ENCODE measurements at regions not wholly inside any gene's neighbourhood (a gene's known extent, or its start where the extent isn't known, plus 50 kb on each side); places are given as distances from the start of the nearest gene placed in this dataset.

GRCh38 chr2:144026753-144027152, 493.2 kb downstream of the ZEB2 start:
- no peak overlapping the region for H3K27ac ChIP-seq

GRCh38 chr2:144020047-144020446, 499.9 kb downstream of the ZEB2 start:
- TF ChIP-seq CTCF (conservative IDR thresholded peaks at IDR 0.05), result no peak
- no peak for TF ChIP-seq ZFX (IDR thresholded peaks at IDR 0.05)
- no peak overlapping the region for H3K27ac ChIP-seq

More at GRCh38 chr2:144026753-144027152, 493.2 kb downstream of the ZEB2 start:
- TF ChIP-seq CTCF (conservative IDR thresholded peaks at IDR 0.05), result no peak

GRCh38 chr2:144015655-144016245, 504.2 kb downstream of the ZEB2 start:
- no peak overlapping the region for H3K27ac ChIP-seq
- TF ChIP-seq CTCF (conservative IDR thresholded peaks at IDR 0.05) (no peak), ZFX (IDR thresholded peaks at IDR 0.05) (no peak)

- no peak for TF ChIP-seq ZFX (IDR thresholded peaks at IDR 0.05)
- TF ChIP-seq CTCF (conservative IDR thresholded peaks at IDR 0.05), result no peak
Observed at GRCh38 chr2:144015036-144015435, 504.9 kb downstream of the ZEB2 start.

GRCh38 chr2:144014103-144014502, 505.8 kb downstream of the ZEB2 start:
- TF ChIP-seq ZFX (IDR thresholded peaks at IDR 0.05) (no peak), CTCF (conservative IDR thresholded peaks at IDR 0.05) (no peak)
- H3K27ac ChIP-seq, result no peak overlapping the region

More at GRCh38 chr2:144015036-144015435, 504.9 kb downstream of the ZEB2 start:
- H3K27ac ChIP-seq, result no peak overlapping the region

GRCh38 chr2:144012304-144012703, 507.6 kb downstream of the ZEB2 start:
- no peak overlapping the region for H3K27ac ChIP-seq
- TF ChIP-seq CTCF (conservative IDR thresholded peaks at IDR 0.05), result no peak
- TF ChIP-seq ZFX (IDR thresholded peaks at IDR 0.05), result no peak

GRCh38 chr2:144011553-144011952, 508.4 kb downstream of the ZEB2 start:
- no peak overlapping the region for H3K27ac ChIP-seq
- TF ChIP-seq ZFX (IDR thresholded peaks at IDR 0.05) (no peak), CTCF (conservative IDR thresholded peaks at IDR 0.05) (no peak)

Measured in C4-2B (cell line).